ENCODE measurements at regions not wholly inside any gene's neighbourhood (a gene's known extent, or its start where the extent isn't known, plus 50 kb on each side); places are given as distances from the start of the nearest gene placed in this dataset.

- H3K9me3 ChIP-seq (ENCODE audit: insufficient read depth in 2 of 2, low read depth in 1 of 2, low read length in 1 of 2), result no peaks in the 10 kb centered on the region
- no peak overlapping the region for H3K4me2 ChIP-seq (ENCODE audit: insufficient read depth in 1 of 2, low read depth in 2 of 2, low read length in 2 of 2)
- no peaks in the 10 kb centered on the region for H3K79me1 ChIP-seq (ENCODE audit: low read depth, low read length)
- WGBS, 2 experiments (ENCODE audit: extremely low coverage in 1 of 2, insufficient coverage in 1 of 2, insufficient read length in 1 of 2, insufficient replicate concordance in 2 of 2, low coverage in 1 of 2, low lambda C conversion rate in 2 of 2, missing lambda C conversion rate in 1 of 2), result 97% methylated on average over 5 of the region's 5 CpGs; no CpG with 5 or more reads in 1 of the 2 experiments
- no peak overlapping the region for H4K8ac ChIP-seq (ENCODE audit: extremely low read depth, insufficient read depth, low read length)
- H2BK5ac ChIP-seq (ENCODE audit: low read depth, low read length), result no peak overlapping the region
- no peak overlapping the region for H3K18ac ChIP-seq (ENCODE audit: extremely low read depth, low read length)
- no peak for TF ChIP-seq BACH1 (IDR thresholded peaks at IDR 0.05; ENCODE audit: low read length)
- TF ChIP-seq EGR1 (IDR thresholded peaks at IDR 0.05; ENCODE audit: borderline replicate concordance, low read depth, low read length), result no peak
- TF ChIP-seq JUN (IDR thresholded peaks at IDR 0.05; ENCODE audit: low read depth, low read length), result no peak
- no peak for TF ChIP-seq PHF8 (conservative IDR thresholded peaks at IDR 0.05; ENCODE audit: low read depth, low read length)
- TF ChIP-seq POU5F1 (IDR thresholded peaks at IDR 0.05; ENCODE audit: low read depth, low read length), result no peak
- TF ChIP-seq, protein P1, sequence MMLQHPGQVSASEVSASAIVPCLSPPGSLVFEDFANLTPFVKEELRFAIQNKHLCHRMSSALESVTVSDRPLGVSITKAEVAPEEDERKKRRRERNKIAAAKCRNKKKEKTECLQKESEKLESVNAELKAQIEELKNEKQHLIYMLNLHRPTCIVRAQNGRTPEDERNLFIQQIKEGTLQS (IDR thresholded peaks at IDR 0.05; ENCODE audit: insufficient read depth, low read depth, low read length), result no peak
- no peak for TF ChIP-seq RNF2 (IDR thresholded peaks at IDR 0.05; ENCODE audit: borderline replicate concordance, low read depth, low read length, missing control alignments, poor library complexity, severe bottlenecking)
- TF ChIP-seq TAF7 (optimal IDR thresholded peaks at IDR 0.05; ENCODE audit: borderline replicate concordance, low read depth, low read length), result no peak
- no peak for TF ChIP-seq POLR2A (IDR thresholded peaks at IDR 0.05; ENCODE audit: control extremely low read depth in 1 of 2, low read depth in 2 of 2, low read length in 2 of 2)
- H2BK120ac ChIP-seq (replicated peaks; ENCODE audit: low read depth, low read length), result no peak overlapping the region
- no peak overlapping the region for H2BK15ac ChIP-seq (ENCODE audit: low read length)
- H2AK5ac ChIP-seq (ENCODE audit: low read depth, low read length), result no peak overlapping the region
- no peaks in the 10 kb centered on the region for H3K36me3 ChIP-seq (ENCODE audit: control insufficient read depth in 2 of 4, insufficient read depth in 4 of 4, low read length in 3 of 4)
- H2BK20ac ChIP-seq (ENCODE audit: low read length), result no peak overlapping the region
- no peak overlapping the region for H3K4ac ChIP-seq (replicated peaks; ENCODE audit: insufficient read length, low read depth, low read length)
- no peak overlapping the region for H3K23ac ChIP-seq (ENCODE audit: insufficient read length)
- H4K91ac ChIP-seq (replicated peaks; ENCODE audit: insufficient read length, low read length), result no peak overlapping the region
- H3K27me3 ChIP-seq (replicated peaks in 1 of 4; ENCODE audit: control insufficient read depth in 3 of 4, extremely low read depth in 1 of 4, insufficient read depth in 3 of 4, low read length in 3 of 4), result no peaks in the 10 kb centered on the region
- no peak overlapping the region for H4K5ac ChIP-seq (ENCODE audit: insufficient read length, low read depth, low read length)
- H2AFZ ChIP-seq (ENCODE audit: low read length), result no peak overlapping the region
- DNase-seq (ENCODE audit: low read depth in 1 of 2, low spot score in 2 of 2), result no peak
- no peak overlapping the region for H3K27ac ChIP-seq (ENCODE audit: low read depth, low read length)
- no peak overlapping the region for H2BK12ac ChIP-seq (ENCODE audit: low read depth, low read length)
- H3K56ac ChIP-seq (replicated peaks; ENCODE audit: insufficient read length, low read depth, low read length), result no peak overlapping the region
- no peaks in the 10 kb centered on the region for H3K4me1 ChIP-seq (replicated peaks in 1 of 4; ENCODE audit: control insufficient read depth in 3 of 4, insufficient read depth in 4 of 4, low read length in 3 of 4)
- ChIA-PET POLR2A (ENCODE audit: partially characterized antibody) (interaction anchor here (0.6 kb wide), 1 partner anchor 14 kb away, joined by 3 read pairs; no protein-coding TSS in a partner anchor), CTCF (ENCODE audit: partially characterized antibody) (interaction anchor here (1.2 to 1.3 kb wide), 2 partner anchors 12 to 117 kb away, joined by 3 to 6 read pairs; no protein-coding TSS in a partner anchor)
- H3K9ac ChIP-seq (replicated peaks in 1 of 4; ENCODE audit: extremely low read depth in 1 of 4, low read depth in 3 of 4, low read length in 3 of 4), result no peak overlapping the region
- no peak overlapping the region for H3K14ac ChIP-seq (ENCODE audit: insufficient read length)
- H4K20me1 ChIP-seq (replicated peaks in 1 of 2; ENCODE audit: control insufficient read depth in 1 of 2, insufficient read depth in 2 of 2, low read length in 2 of 2), result no peaks in the 10 kb centered on the region
- no peaks in the 10 kb centered on the region for H3K23me2 ChIP-seq (ENCODE audit: low read depth, low read length)
- no peak for FAIRE-seq
- H3K4me3 ChIP-seq (ENCODE audit: extremely low read depth in 1 of 4, insufficient read depth in 2 of 4, low read depth in 3 of 4, low read length in 4 of 4), result no peak overlapping the region
- H3K79me2 ChIP-seq (ENCODE audit: control insufficient read depth in 1 of 2, insufficient read depth in 2 of 2, low read length in 2 of 2), result no peaks in the 10 kb centered on the region
Measured at GRCh38 chr2:142580691-142581090, 296.8 kb upstream of the KYNU start.

Data from H1 (cell line).